Mesothelial cell of epicardium (in vitro differentiated cells): ENCODE measurements at regions not wholly inside any gene's neighbourhood (a gene's known extent, or its start where the extent isn't known, plus 50 kb on each side); places are given as distances from the start of the nearest gene placed in this dataset.

ENCODE experiments used
- DNase-seq, 2 experiments: peaks; one replicate each; pipeline ENCODE4 v3.0.0; 2021; ENCODE audit warnings: low spot score in 2 of 2; ENCODE audit not compliant: unreplicated experiment in 2 of 2
- H3K27ac Mint-ChIP-seq: 2 replicates; pipeline ENCODE4 v1.8.0; 2021; ENCODE audit warnings: mixed read lengths
- H3K27me3 Mint-ChIP-seq: 2 replicates; pipeline ENCODE4 v1.8.0; 2021; ENCODE audit warnings: low read depth, mixed read lengths
- H3K36me3 Mint-ChIP-seq: 2 replicates; pipeline ENCODE4 v1.8.0; 2021; ENCODE audit warnings: mixed read lengths
- H3K4me1 Mint-ChIP-seq: 2 replicates; pipeline ENCODE4 v1.8.0; 2021; ENCODE audit warnings: mixed read lengths
- H3K4me3 Mint-ChIP-seq: 2 replicates; pipeline ENCODE4 v1.8.0; 2021; ENCODE audit warnings: mild to moderate bottlenecking, moderate library complexity, mixed read lengths
- H3K9me3 Mint-ChIP-seq: 2 replicates; pipeline ENCODE4 v1.8.0; 2021; ENCODE audit warnings: mixed read lengths
- CTCF ChIP-seq: fragments of 200-600 bp; sonication (generic); IDR thresholded peaks from one replicate; pipeline ENCODE4 v1.5.0; 2021; ENCODE audit warnings: antibody characterized with exemption; ENCODE audit not compliant: unreplicated experiment

DNA sequence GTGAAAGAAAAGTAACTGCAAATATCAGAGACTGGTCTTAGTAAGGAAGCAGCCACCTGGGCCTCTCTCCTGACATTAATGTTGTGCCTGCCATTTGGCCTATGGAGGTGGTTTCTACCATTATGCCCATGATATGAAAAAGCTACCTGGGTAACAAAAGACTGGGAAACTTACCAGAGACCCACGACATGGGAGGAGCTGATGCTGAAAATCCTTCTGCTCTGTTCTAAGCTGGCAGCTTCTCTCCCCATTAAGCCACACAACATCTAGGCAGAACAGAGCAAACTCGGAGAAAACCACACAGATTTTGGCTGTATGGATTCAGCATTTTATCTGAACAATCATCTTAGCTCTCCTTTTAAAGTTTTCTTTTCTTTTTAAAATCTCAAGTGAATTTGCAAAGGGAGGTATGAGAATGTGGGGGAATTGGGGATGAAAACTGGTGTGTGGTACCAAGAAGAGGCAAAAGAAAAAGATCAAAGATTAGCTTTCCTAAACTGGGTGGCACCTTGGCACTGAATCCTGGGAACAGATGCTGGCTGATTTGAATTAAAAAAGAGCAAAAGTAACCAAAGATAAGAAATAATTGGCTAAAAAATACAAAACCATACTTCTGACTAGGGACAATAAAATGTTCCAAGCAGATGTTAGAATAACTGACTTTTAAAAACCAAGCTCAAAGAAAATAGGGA is 128.6 kb upstream of the ANKRD1 start:
- TF ChIP-seq CTCF: no peak
- H3K9me3 Mint-ChIP-seq: peaks cover 9% of the 10 kb centered on the region
- peaks cover 13% of the 10 kb centered on the region for H3K4me1 Mint-ChIP-seq
- no peaks in the 10 kb centered on the region for H3K36me3 Mint-ChIP-seq
- H3K4me3 Mint-ChIP-seq: no peak overlapping the region
- no peak for DNase-seq
- H3K27me3 Mint-ChIP-seq: no peaks in the 10 kb centered on the region
- H3K27ac Mint-ChIP-seq: peak overlapping the region; percentile 5

DNA sequence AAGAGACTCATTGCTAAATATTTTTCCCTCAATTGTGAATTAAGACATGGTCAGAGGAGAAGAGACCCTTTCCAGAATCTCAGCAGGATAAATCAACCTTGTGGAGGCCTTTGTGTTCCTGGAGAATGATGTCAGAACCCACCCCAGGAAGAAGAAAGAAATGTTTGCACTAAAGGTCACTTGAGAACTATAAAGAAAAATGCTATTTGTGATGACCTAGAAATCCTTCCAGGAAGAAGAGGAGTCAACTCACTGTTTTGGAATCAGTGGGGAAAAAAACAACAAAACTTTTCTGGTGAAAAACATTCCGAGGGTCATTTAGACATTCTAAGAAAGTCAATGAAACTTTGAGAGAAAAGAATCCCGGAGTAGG is 129.1 kb upstream of the ANKRD1 start:
- H3K27ac Mint-ChIP-seq: no peak overlapping the region
- no peak for TF ChIP-seq CTCF
- no peaks in the 10 kb centered on the region for H3K36me3 Mint-ChIP-seq

DNA sequence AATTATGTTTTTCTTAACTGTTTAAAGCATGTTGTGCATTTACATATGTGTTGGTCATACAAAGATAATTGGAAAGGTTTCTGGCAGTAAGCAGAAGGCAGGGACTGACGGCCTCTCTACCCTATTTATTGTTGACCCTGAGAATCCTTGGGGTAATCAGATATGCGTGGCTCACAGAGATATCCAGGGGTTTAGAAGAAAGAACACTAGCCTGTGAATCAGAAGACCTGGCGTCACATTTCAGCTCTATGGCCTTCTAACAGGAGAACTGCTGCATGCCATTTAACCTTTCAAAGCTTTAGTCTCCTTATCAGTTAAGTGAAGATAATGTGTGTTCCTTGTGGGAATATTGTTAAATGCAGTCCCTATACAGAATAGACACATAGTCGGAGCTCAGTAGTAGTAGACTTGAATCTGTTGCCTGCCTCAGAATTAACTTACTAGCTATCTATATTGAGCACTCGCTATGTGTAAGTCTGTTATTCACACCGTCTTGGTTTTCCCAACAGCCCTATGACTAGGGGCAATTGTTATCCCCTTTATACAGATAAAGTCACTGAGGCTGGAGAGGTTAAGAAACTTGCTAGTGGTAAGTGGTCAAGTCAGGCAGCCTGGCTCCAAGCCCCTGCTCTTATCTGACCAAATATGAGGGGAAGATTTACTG is 129.6 kb upstream of the ANKRD1 start:
- Mint-ChIP-seq H3K27ac (no peak overlapping the region), H3K4me3 (no peak overlapping the region), H3K9me3 (peaks cover 9% of the 10 kb centered on the region), H3K36me3 (no peaks in the 10 kb centered on the region), H3K27me3 (no peaks in the 10 kb centered on the region), H3K4me1 (peaks cover 13% of the 10 kb centered on the region)
- no peak for TF ChIP-seq CTCF
- DNase-seq: no peak

More for the DNA sequence above, 129.1 kb upstream of the ANKRD1 start:
- DNase-seq: no peak
- Mint-ChIP-seq H3K4me1 (peaks cover 13% of the 10 kb centered on the region), H3K27me3 (no peaks in the 10 kb centered on the region), H3K4me3 (no peak overlapping the region), H3K9me3 (peaks cover 9% of the 10 kb centered on the region)

GRCh38 chr10:91051829-91052228 is 130.9 kb upstream of the ANKRD1 start:
- no peaks in the 10 kb centered on the region for H3K36me3 Mint-ChIP-seq
- no peak for DNase-seq
- no peak overlapping the region for H3K27ac Mint-ChIP-seq
- H3K9me3 Mint-ChIP-seq: no peaks in the 10 kb centered on the region
- H3K4me3 Mint-ChIP-seq: no peak overlapping the region
- no peaks in the 10 kb centered on the region for H3K27me3 Mint-ChIP-seq
- H3K4me1 Mint-ChIP-seq: peaks cover 12% of the 10 kb centered on the region
- no peak for TF ChIP-seq CTCF

DNA sequence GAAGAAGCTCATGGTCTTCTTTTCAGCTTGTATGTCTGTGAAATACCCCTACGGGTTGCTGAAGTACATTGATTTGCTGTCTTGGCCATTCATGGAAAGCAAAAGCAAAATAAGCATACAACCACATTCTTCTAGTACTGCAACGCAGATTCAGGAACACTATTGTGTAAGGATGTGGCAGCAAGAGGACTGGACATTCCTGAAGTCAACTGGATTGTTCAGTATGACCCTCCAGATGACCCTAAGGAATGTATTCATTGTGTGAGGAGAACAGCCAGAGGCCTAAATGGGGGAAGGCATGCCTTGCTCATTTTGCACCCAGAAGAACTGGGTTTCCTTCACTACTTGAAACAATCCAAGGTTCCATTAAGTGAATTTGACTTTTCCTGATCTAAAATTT is 133.4 kb upstream of the ANKRD1 start:
- Mint-ChIP-seq H3K27me3 (no peaks in the 10 kb centered on the region), H3K9me3 (no peaks in the 10 kb centered on the region), H3K4me1 (peaks cover 10% of the 10 kb centered on the region), H3K27ac (no peak overlapping the region), H3K4me3 (no peak overlapping the region), H3K36me3 (no peaks in the 10 kb centered on the region)
- no peak for DNase-seq
- TF ChIP-seq CTCF: no peak
